Neural progenitor cell (in vitro differentiated cells): ENCODE measurements at regions not wholly inside any gene's neighbourhood (a gene's known extent, or its start where the extent isn't known, plus 50 kb on each side); places are given as distances from the start of the nearest gene placed in this dataset.

ENCODE experiments used
- DNase-seq: peaks from one replicate; pipeline ENCODE4 v3.0.0-alpha.2; 2016; ENCODE audit warnings: low spot score
- H2AFZ ChIP-seq: fragments of 200-600 bp; sonication (generic); replicated peaks from 2 replicates; pipeline ENCODE4 v1.6.1; 2016; ENCODE audit warnings: antibody characterized with exemption
- H3F3A ChIP-seq: fragments of 200-600 bp; sonication (generic); 2 replicates; pipeline ENCODE4 v1.6.1; 2016; ENCODE audit warnings: antibody characterized with exemption, low read depth
- H3K27ac ChIP-seq: fragments of 200-600 bp; sonication (generic); 2 replicates; pipeline ENCODE4 v1.5.1; 2016; ENCODE audit warnings: mild to moderate bottlenecking
- H3K27me3 ChIP-seq: fragments of 200-600 bp; sonication (generic); 2 replicates; pipeline ENCODE4 v1.6.1; 2016; ENCODE audit warnings: mild to moderate bottlenecking, moderate library complexity
- H3K36me3 ChIP-seq: fragments of 200-600 bp; sonication (generic); 2 replicates; pipeline ENCODE4 v1.5.1; 2016
- H3K4me1 ChIP-seq: fragments of 200-600 bp; sonication (generic); 2 replicates; pipeline ENCODE4 v1.6.1; 2016; ENCODE audit warnings: mixed run types
- H3K4me2 ChIP-seq: fragments of 200-600 bp; sonication (generic); 2 replicates; pipeline ENCODE4 v1.6.1; 2016
- H3K4me3 ChIP-seq: fragments of 200-600 bp; sonication (generic); 2 replicates; pipeline ENCODE4 v1.5.1; 2016
- H3K79me2 ChIP-seq: fragments of 200-600 bp; sonication (generic); 2 replicates; pipeline ENCODE4 v1.6.1; 2016; ENCODE audit warnings: low read depth
- H3K9ac ChIP-seq: fragments of 200-600 bp; sonication (generic); 2 replicates; pipeline ENCODE4 v1.6.1; 2016
- H3K9me3 ChIP-seq: fragments of 200-600 bp; sonication (generic); 2 replicates; pipeline ENCODE4 v1.5.1; 2016; ENCODE audit warnings: low read depth
- H4K20me1 ChIP-seq: fragments of 200-600 bp; sonication (generic); 2 replicates; pipeline ENCODE4 v1.6.1; 2016; ENCODE audit warnings: low read depth
- H3K27ac Mint-ChIP-seq: 3 replicates; pipeline ENCODE4 v1.8.0; 2021; ENCODE audit warnings: mixed read lengths
- H3K27me3 Mint-ChIP-seq: 2 replicates; pipeline ENCODE4 v1.8.0; 2022; ENCODE audit warnings: low read depth, mild to moderate bottlenecking, inconsistent platforms, moderate library complexity, mixed read lengths; ENCODE audit not compliant: insufficient read depth
- H3K36me3 Mint-ChIP-seq: 3 replicates; pipeline ENCODE4 v1.8.0; 2021; ENCODE audit warnings: mixed read lengths
- H3K4me1 Mint-ChIP-seq: 3 replicates; pipeline ENCODE4 v1.8.0; 2021; ENCODE audit warnings: mixed read lengths
- H3K4me3 Mint-ChIP-seq: 3 replicates; pipeline ENCODE4 v1.8.0; 2021; ENCODE audit warnings: mild to moderate bottlenecking, moderate library complexity, mixed read lengths
- H3K9me3 Mint-ChIP-seq: 3 replicates; pipeline ENCODE4 v1.8.0; 2020; ENCODE audit warnings: mixed read lengths
- EZH2 ChIP-seq: fragments of 200-600 bp; sonication (generic); IDR thresholded peaks from 2 replicates; pipeline ENCODE4 v1.6.1; 2017; ENCODE audit warnings: antibody characterized with exemption, mild to moderate bottlenecking, moderate library complexity
- EZH2phosphoT487 ChIP-seq: fragments of 200-600 bp; sonication (generic); IDR thresholded peaks from 2 replicates; pipeline ENCODE4 v1.6.1; 2017; ENCODE audit warnings: antibody characterized with exemption
- TF ChIP-seq, protein P1 (sequence below): fragments of 200-600 bp; sonication (generic); IDR thresholded peaks from 2 replicates; pipeline ENCODE4 v1.5.1; 2017; ENCODE audit warnings: antibody characterized with exemption, mild to moderate bottlenecking

GRCh38 chr10:104578671-104579070 is 62.4 kb upstream of the SORCS3 start:
- no peak overlapping the region for H3K4me2 ChIP-seq
- no peaks in the 10 kb centered on the region for H3K9me3 ChIP-seq
- no peak overlapping the region for H3K27ac ChIP-seq
- no peak overlapping the region for H3K4me3 Mint-ChIP-seq
- H3K9me3 Mint-ChIP-seq = peaks cover 6% of the 10 kb centered on the region
- no peaks in the 10 kb centered on the region for H3K79me2 ChIP-seq
- no peak overlapping the region for H3K9ac ChIP-seq
- TF ChIP-seq, protein P1, sequence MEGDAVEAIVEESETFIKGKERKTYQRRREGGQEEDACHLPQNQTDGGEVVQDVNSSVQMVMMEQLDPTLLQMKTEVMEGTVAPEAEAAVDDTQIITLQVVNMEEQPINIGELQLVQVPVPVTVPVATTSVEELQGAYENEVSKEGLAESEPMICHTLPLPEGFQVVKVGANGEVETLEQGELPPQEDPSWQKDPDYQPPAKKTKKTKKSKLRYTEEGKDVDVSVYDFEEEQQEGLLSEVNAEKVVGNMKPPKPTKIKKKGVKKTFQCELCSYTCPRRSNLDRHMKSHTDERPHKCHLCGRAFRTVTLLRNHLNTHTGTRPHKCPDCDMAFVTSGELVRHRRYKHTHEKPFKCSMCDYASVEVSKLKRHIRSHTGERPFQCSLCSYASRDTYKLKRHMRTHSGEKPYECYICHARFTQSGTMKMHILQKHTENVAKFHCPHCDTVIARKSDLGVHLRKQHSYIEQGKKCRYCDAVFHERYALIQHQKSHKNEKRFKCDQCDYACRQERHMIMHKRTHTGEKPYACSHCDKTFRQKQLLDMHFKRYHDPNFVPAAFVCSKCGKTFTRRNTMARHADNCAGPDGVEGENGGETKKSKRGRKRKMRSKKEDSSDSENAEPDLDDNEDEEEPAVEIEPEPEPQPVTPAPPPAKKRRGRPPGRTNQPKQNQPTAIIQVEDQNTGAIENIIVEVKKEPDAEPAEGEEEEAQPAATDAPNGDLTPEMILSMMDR = no peak
- no peak for TF ChIP-seq EZH2phosphoT487
- TF ChIP-seq EZH2 = no peak
- H3K36me3 ChIP-seq = no peaks in the 10 kb centered on the region
- peaks cover 12% of the 10 kb centered on the region for H3K4me1 ChIP-seq
- peaks cover 13% of the 10 kb centered on the region for H3K27me3 Mint-ChIP-seq
- H3K27me3 ChIP-seq = no peaks in the 10 kb centered on the region
- no peak overlapping the region for H3K4me3 ChIP-seq
- no peak for DNase-seq
- no peaks in the 10 kb centered on the region for H3K36me3 Mint-ChIP-seq
- H3K4me1 Mint-ChIP-seq = peaks cover 13% of the 10 kb centered on the region
- H3F3A ChIP-seq = no peaks in the 10 kb centered on the region
- no peak overlapping the region for H2AFZ ChIP-seq
- no peak overlapping the region for H3K27ac Mint-ChIP-seq
- no peaks in the 10 kb centered on the region for H4K20me1 ChIP-seq

DNA sequence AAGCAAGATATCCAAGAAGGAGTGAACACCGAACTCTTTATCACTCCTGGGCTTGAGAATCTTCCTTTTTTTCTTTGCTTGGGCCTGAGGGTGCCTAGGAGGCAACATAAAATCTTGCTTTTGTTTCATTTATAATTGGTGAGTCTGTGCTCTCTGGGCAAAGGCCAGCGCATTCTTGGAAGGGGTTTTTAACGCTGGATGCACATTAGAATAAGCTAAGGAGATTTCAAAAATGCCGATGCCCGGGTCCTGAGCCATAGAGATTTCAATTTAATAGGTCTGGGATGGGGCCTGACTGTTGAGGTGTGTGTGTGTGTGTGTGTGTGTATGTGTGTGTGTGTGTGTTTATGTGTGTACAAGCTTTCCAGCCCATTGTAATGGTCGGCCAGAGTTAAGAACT is 62.0 kb upstream of the SORCS3 start:
- H3K9me3 ChIP-seq = no peaks in the 10 kb centered on the region
- no peaks in the 10 kb centered on the region for H3K27me3 ChIP-seq
- H3K27ac ChIP-seq = no peak overlapping the region
- Mint-ChIP-seq H3K27me3 (peaks cover 13% of the 10 kb centered on the region), H3K9me3 (peaks cover 6% of the 10 kb centered on the region), H3K27ac (no peak overlapping the region), H3K4me1 (peaks cover 14% of the 10 kb centered on the region), H3K4me3 (no peak overlapping the region), H3K36me3 (no peaks in the 10 kb centered on the region)
- H3K9ac ChIP-seq = no peak overlapping the region
- no peak for DNase-seq
- H4K20me1 ChIP-seq = no peaks in the 10 kb centered on the region
- H3K36me3 ChIP-seq = no peaks in the 10 kb centered on the region
- no peaks in the 10 kb centered on the region for H3K79me2 ChIP-seq
- TF ChIP-seq EZH2 = no peak
- H3K4me1 ChIP-seq = peaks cover 12% of the 10 kb centered on the region
- H3K4me2 ChIP-seq = no peak overlapping the region
- H3K4me3 ChIP-seq = no peak overlapping the region
- no peaks in the 10 kb centered on the region for H3F3A ChIP-seq
- H2AFZ ChIP-seq = no peak overlapping the region

DNA sequence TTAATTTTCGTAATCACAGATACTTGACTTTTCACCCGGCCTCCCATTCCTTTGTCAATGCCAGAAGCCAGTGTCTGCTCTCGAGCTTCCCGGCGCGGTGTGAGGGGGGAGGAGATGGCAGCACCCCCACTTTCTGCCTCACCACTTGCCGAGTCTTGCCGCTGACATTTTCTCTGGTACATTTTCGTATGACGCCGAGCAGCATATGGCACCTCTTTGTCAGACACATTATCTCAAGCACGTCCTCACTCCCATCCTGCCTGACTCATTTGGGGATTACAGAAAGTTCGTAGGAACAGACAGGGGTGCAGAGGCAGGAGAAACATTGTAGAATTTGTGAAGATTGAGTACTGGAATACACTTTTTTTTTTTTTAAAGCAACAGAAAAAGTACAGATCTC is 60.8 kb upstream of the SORCS3 start:
- peaks cover 10% of the 10 kb centered on the region for H3K9me3 Mint-ChIP-seq

More for the DNA sequence above, 60.8 kb upstream of the SORCS3 start:
- Mint-ChIP-seq H3K36me3 (no peaks in the 10 kb centered on the region), H3K4me3 (no peak overlapping the region), H3K27ac (no peak overlapping the region), H3K4me1 (peaks cover 17% of the 10 kb centered on the region), H3K27me3 (peaks cover 11% of the 10 kb centered on the region)
- Histone ChIP-seq H3K27ac (no peak overlapping the region), H3K9ac (no peak overlapping the region), H3F3A (no peaks in the 10 kb centered on the region), H3K36me3 (no peaks in the 10 kb centered on the region), H3K27me3 (no peaks in the 10 kb centered on the region), H3K4me3 (no peak overlapping the region), H4K20me1 (no peaks in the 10 kb centered on the region), H2AFZ (peak overlapping the region; percentile 46), H3K79me2 (no peaks in the 10 kb centered on the region), H3K9me3 (no peaks in the 10 kb centered on the region), H3K4me2 (no peak overlapping the region), H3K4me1 (peaks cover 12% of the 10 kb centered on the region)
- TF ChIP-seq EZH2phosphoT487 (no peak), EZH2 (no peak)
- TF ChIP-seq, protein P1 = no peak
- DNase-seq = no peak
